ENCODE measurements at regions not wholly inside any gene's neighbourhood (a gene's known extent, or its start where the extent isn't known, plus 50 kb on each side); places are given as distances from the start of the nearest gene placed in this dataset.
"Not testable (repeated sequence)": the region's sequence is repeated elsewhere in the genome, so short reads cannot be mapped to it uniquely, and the experiment has no call there.

GRCh38 chr5:56668996-56669395 is 146.4 kb upstream of the MAP3K1 start:
- intact Hi-C loops (cut with DNase I, micrococcal nuclease) = no loop called here
- no peaks in the 10 kb centered on the region for H3K27me3 Mint-ChIP-seq
- H3K4me1 Mint-ChIP-seq = peaks cover 40% of the 10 kb centered on the region
- CTCF ChIA-PET = interaction anchor here (0.7 to 1.8 kb wide), 3 partner anchors 17 to 134 kb away, joined by 4 to 5 read pairs (median 4); no protein-coding TSS in a partner anchor
- no peak overlapping the region for H3K27ac Mint-ChIP-seq
- DNase-seq (no peak), ATAC-seq (no peak)
- peaks cover 7% of the 10 kb centered on the region for H3K9me3 Mint-ChIP-seq (ENCODE audit: low read depth)
- no peaks in the 10 kb centered on the region for H3K36me3 Mint-ChIP-seq (ENCODE audit: low read depth)
- H3K4me3 Mint-ChIP-seq = no peak overlapping the region
- POLR2A ChIA-PET = no interaction called here

GRCh38 chr5:56667692-56668091 is 147.7 kb upstream of the MAP3K1 start:
- ChIA-PET POLR2A (no interaction called here), CTCF (interaction anchor here (0.6 kb wide), 1 partner anchor 153 kb away, joined by 3 read pairs; no protein-coding TSS in a partner anchor)
- peaks cover 7% of the 10 kb centered on the region for H3K9me3 Mint-ChIP-seq (ENCODE audit: low read depth)
- H3K4me3 Mint-ChIP-seq = no peak overlapping the region
- ATAC-seq = no peak
- intact Hi-C loops (cut with DNase I, micrococcal nuclease) = no loop called here
- peaks cover 35% of the 10 kb centered on the region for H3K4me1 Mint-ChIP-seq
- no peak for DNase-seq
- H3K27ac Mint-ChIP-seq = no peak overlapping the region
- no peaks in the 10 kb centered on the region for H3K27me3 Mint-ChIP-seq
- H3K36me3 Mint-ChIP-seq (ENCODE audit: low read depth) = no peaks in the 10 kb centered on the region

- Mint-ChIP-seq H3K4me3 (no peak overlapping the region), H3K4me1 (peaks cover 33% of the 10 kb centered on the region), H3K27ac (no peak overlapping the region), H3K36me3 (ENCODE audit: low read depth) (no peaks in the 10 kb centered on the region), H3K27me3 (no peaks in the 10 kb centered on the region), H3K9me3 (ENCODE audit: low read depth) (peaks cover 7% of the 10 kb centered on the region)
- intact Hi-C loops (cut with DNase I, micrococcal nuclease) = no loop called here
- CTCF ChIA-PET = interaction anchor here (0.6 kb wide), 1 partner anchor 154 kb away, joined by 3 read pairs; no protein-coding TSS in a partner anchor
- ATAC-seq = no peak
- DNase-seq = no peak
- POLR2A ChIA-PET = no interaction called here
Measured at GRCh38 chr5:56666901-56667300, 148.4 kb upstream of the MAP3K1 start.

- H3K27ac Mint-ChIP-seq; H3K9me3 Mint-ChIP-seq (ENCODE audit: low read depth); DNase-seq; intact Hi-C loops (cut with DNase I, micrococcal nuclease); H3K36me3 Mint-ChIP-seq (ENCODE audit: low read depth); ATAC-seq; H3K27me3 Mint-ChIP-seq; POLR2A ChIA-PET; H3K4me3 Mint-ChIP-seq: not testable (repeated sequence)
- CTCF ChIA-PET = interaction anchor here (1.3 kb wide), 1 partner anchor 173 kb away, joined by 3 read pairs; no protein-coding TSS in a partner anchor
- peaks cover 19% of the 10 kb centered on the region for H3K4me1 Mint-ChIP-seq
Measured at GRCh38 chr5:56665117-56665516, 150.2 kb upstream of the MAP3K1 start.

GRCh38 chr5:56664025-56664424 is 151.3 kb upstream of the MAP3K1 start:
- Mint-ChIP-seq H3K36me3 (ENCODE audit: low read depth) (no peaks in the 10 kb centered on the region), H3K4me1 (peaks cover 15% of the 10 kb centered on the region), H3K4me3 (no peak overlapping the region), H3K9me3 (ENCODE audit: low read depth) (peaks cover 7% of the 10 kb centered on the region), H3K27me3 (no peaks in the 10 kb centered on the region), H3K27ac (no peak overlapping the region)
- DNase-seq (no peak), ATAC-seq (no peak)
- ChIA-PET POLR2A (no interaction called here), CTCF (no interaction called here)
- intact Hi-C loops (cut with DNase I, micrococcal nuclease) = no loop called here

GRCh38 chr5:56663523-56663922 is 151.8 kb upstream of the MAP3K1 start:
- peaks cover 17% of the 10 kb centered on the region for H3K4me1 Mint-ChIP-seq
- H3K27me3 Mint-ChIP-seq = no peaks in the 10 kb centered on the region
- intact Hi-C loops (cut with DNase I, micrococcal nuclease) = no loop called here
- H3K36me3 Mint-ChIP-seq (ENCODE audit: low read depth) = no peaks in the 10 kb centered on the region
- H3K9me3 Mint-ChIP-seq (ENCODE audit: low read depth) = peaks cover 7% of the 10 kb centered on the region
- ChIA-PET CTCF (no interaction called here), POLR2A (no interaction called here)
- no peak for DNase-seq
- no peak for ATAC-seq
- no peak overlapping the region for H3K27ac Mint-ChIP-seq
- H3K4me3 Mint-ChIP-seq = no peak overlapping the region

- intact Hi-C loops (cut with DNase I, micrococcal nuclease) = no loop called here
- ChIA-PET CTCF (no interaction called here), POLR2A (no interaction called here)
- peaks cover 7% of the 10 kb centered on the region for H3K9me3 Mint-ChIP-seq (ENCODE audit: low read depth)
- no peaks in the 10 kb centered on the region for H3K27me3 Mint-ChIP-seq
- no peak for ATAC-seq
- no peak overlapping the region for H3K4me3 Mint-ChIP-seq
- no peak overlapping the region for H3K27ac Mint-ChIP-seq
- peaks cover 18% of the 10 kb centered on the region for H3K4me1 Mint-ChIP-seq
- DNase-seq = no peak
- H3K36me3 Mint-ChIP-seq (ENCODE audit: low read depth) = no peaks in the 10 kb centered on the region
Measured at GRCh38 chr5:56662893-56663292, 152.5 kb upstream of the MAP3K1 start.

GRCh38 chr5:56659971-56660370 is 155.4 kb upstream of the MAP3K1 start:
- no peak overlapping the region for H3K27ac Mint-ChIP-seq
- DNase-seq (no peak), ATAC-seq (no peak)
- no peaks in the 10 kb centered on the region for H3K27me3 Mint-ChIP-seq
- ChIA-PET CTCF (no interaction called here), POLR2A (no interaction called here)
- H3K4me1 Mint-ChIP-seq = peaks cover 22% of the 10 kb centered on the region
- intact Hi-C loops (cut with DNase I, micrococcal nuclease) = no loop called here
- no peaks in the 10 kb centered on the region for H3K36me3 Mint-ChIP-seq (ENCODE audit: low read depth)
- H3K4me3 Mint-ChIP-seq = no peak overlapping the region
- peaks cover 4% of the 10 kb centered on the region for H3K9me3 Mint-ChIP-seq (ENCODE audit: low read depth)

GRCh38 chr5:56658972-56659371 is 156.4 kb upstream of the MAP3K1 start:
- DNase-seq (no peak), ATAC-seq (no peak)
- Mint-ChIP-seq H3K9me3 (ENCODE audit: low read depth) (no peaks in the 10 kb centered on the region), H3K4me3 (no peak overlapping the region), H3K27me3 (no peaks in the 10 kb centered on the region), H3K4me1 (peaks cover 22% of the 10 kb centered on the region), H3K27ac (no peak overlapping the region), H3K36me3 (ENCODE audit: low read depth) (no peaks in the 10 kb centered on the region)
- ChIA-PET CTCF (interaction anchor here (0.6 to 0.7 kb wide), 2 partner anchors 103 to 145 kb away, joined by 3 read pairs; no protein-coding TSS in a partner anchor), POLR2A (interaction anchor here (1.0 kb wide), 1 partner anchor 11 kb away, joined by 5 read pairs; no protein-coding TSS in a partner anchor)
- intact Hi-C loops (cut with DNase I, micrococcal nuclease) = no loop called here

GRCh38 chr5:56656846-56657726 is 158.3 kb upstream of the MAP3K1 start:
- intact Hi-C loops (cut with DNase I, micrococcal nuclease) = no loop called here
- Mint-ChIP-seq H3K27me3 (no peaks in the 10 kb centered on the region), H3K4me3 (no peak overlapping the region), H3K36me3 (ENCODE audit: low read depth) (no peaks in the 10 kb centered on the region), H3K27ac (no peak overlapping the region), H3K9me3 (ENCODE audit: low read depth) (no peaks in the 10 kb centered on the region), H3K4me1 (peaks cover 22% of the 10 kb centered on the region)
- ATAC-seq (peak; percentile 93), DNase-seq (no peak)
- ChIA-PET CTCF (no interaction called here), POLR2A (no interaction called here)

- Mint-ChIP-seq H3K36me3 (ENCODE audit: low read depth) (no peaks in the 10 kb centered on the region), H3K9me3 (ENCODE audit: low read depth) (no peaks in the 10 kb centered on the region), H3K4me1 (peaks cover 30% of the 10 kb centered on the region), H3K27me3 (no peaks in the 10 kb centered on the region), H3K27ac (no peak overlapping the region), H3K4me3 (no peak overlapping the region)
- POLR2A ChIA-PET = no interaction called here
- no peak for DNase-seq
- intact Hi-C loops (cut with DNase I, micrococcal nuclease) = no loop called here
- ATAC-seq = no peak
- CTCF ChIA-PET = interaction anchor here (0.9 to 1.9 kb wide), 2 partner anchors 42 to 123 kb away, joined by 3 to 4 read pairs; no protein-coding TSS in a partner anchor
Measured at GRCh38 chr5:56651893-56652292, 163.5 kb upstream of the MAP3K1 start.

- Mint-ChIP-seq H3K27me3 (no peaks in the 10 kb centered on the region), H3K4me1 (peaks cover 28% of the 10 kb centered on the region), H3K9me3 (ENCODE audit: low read depth) (no peaks in the 10 kb centered on the region), H3K4me3 (no peak overlapping the region), H3K36me3 (ENCODE audit: low read depth) (no peaks in the 10 kb centered on the region), H3K27ac (no peak overlapping the region)
- no peak for DNase-seq
- CTCF ChIA-PET = interaction anchor here (0.8 to 1.9 kb wide), 4 partner anchors 14 to 379 kb away, joined by 3 to 4 read pairs (median 4); no protein-coding TSS in a partner anchor
- intact Hi-C loops (cut with DNase I, micrococcal nuclease) = no loop called here
- POLR2A ChIA-PET = no interaction called here
- ATAC-seq = no peak
Measured at GRCh38 chr5:56650386-56650785, 165.0 kb upstream of the MAP3K1 start.

Data from activated CD4-positive, alpha-beta T cell treated with anti-CD3 and anti-CD28 coated beads for 36 hours (primary cell).